ENCODE measurements at regions not wholly inside any gene's neighbourhood (a gene's known extent, or its start where the extent isn't known, plus 50 kb on each side); places are given as distances from the start of the nearest gene placed in this dataset.
"Not testable (repeated sequence)": the region's sequence is repeated elsewhere in the genome, so short reads cannot be mapped to it uniquely, and the experiment has no call there.

GRCh38 chrX:39692796-39693195 lies 405.0 kb downstream of the BCOR start:
- DNase-seq (ENCODE audit: low read depth, low spot score): no peak

- DNase-seq (ENCODE audit: low read depth, low spot score): no peak
Observed at GRCh38 chrX:39693298-39693697, 404.5 kb downstream of the BCOR start.

- not testable (repeated sequence) for DNase-seq (ENCODE audit: low read depth, low spot score)
Observed at GRCh38 chrX:39702636-39703035, 395.1 kb downstream of the BCOR start.

GRCh38 chrX:39703307-39703706 lies 394.5 kb downstream of the BCOR start:
- DNase-seq (ENCODE audit: low read depth, low spot score): no peak

- no peak for DNase-seq (ENCODE audit: low read depth, low spot score)
Observed at GRCh38 chrX:39704590-39704989, 393.2 kb downstream of the BCOR start.

- peak; percentile 18 for DNase-seq (ENCODE audit: low read depth, low spot score)
Observed at GRCh38 chrX:39705290-39705689, 392.5 kb downstream of the BCOR start.

- DNase-seq (ENCODE audit: low read depth, low spot score): no peak
Observed at GRCh38 chrX:39709364-39709763, 388.4 kb downstream of the BCOR start.

- DNase-seq (ENCODE audit: low read depth, low spot score): no peak
Observed at GRCh38 chrX:39709812-39710211, 387.9 kb downstream of the BCOR start.

- no peak for DNase-seq (ENCODE audit: low read depth, low spot score)
Observed at GRCh38 chrX:39710776-39711175, 387.0 kb downstream of the BCOR start.

- DNase-seq (ENCODE audit: low read depth, low spot score): no peak
Observed at GRCh38 chrX:39714471-39714870, 383.3 kb downstream of the BCOR start.

- no peak for DNase-seq (ENCODE audit: low read depth, low spot score)
Observed at GRCh38 chrX:39716401-39716800, 381.4 kb downstream of the BCOR start.

GRCh38 chrX:39716802-39717540 lies 380.8 kb downstream of the BCOR start:
- DNase-seq (ENCODE audit: low read depth, low spot score): no peak

GRCh38 chrX:39718981-39719380 lies 378.8 kb downstream of the BCOR start:
- DNase-seq (ENCODE audit: low read depth, low spot score): no peak

GRCh38 chrX:39720945-39721344 lies 376.8 kb downstream of the BCOR start:
- DNase-seq (ENCODE audit: low read depth, low spot score): no peak

- DNase-seq (ENCODE audit: low read depth, low spot score): no peak
Observed at GRCh38 chrX:39721566-39722279, 376.0 kb downstream of the BCOR start.

GRCh38 chrX:39724544-39724943 lies 373.2 kb downstream of the BCOR start:
- DNase-seq (ENCODE audit: low read depth, low spot score): no peak

GRCh38 chrX:39725114-39725513 lies 372.6 kb downstream of the BCOR start:
- no peak for DNase-seq (ENCODE audit: low read depth, low spot score)

- DNase-seq (ENCODE audit: low read depth, low spot score): no peak
Observed at GRCh38 chrX:39725928-39726619, 371.7 kb downstream of the BCOR start.

GRCh38 chrX:39726771-39727170 lies 371.0 kb downstream of the BCOR start:
- DNase-seq (ENCODE audit: low read depth, low spot score): no peak

- no peak for DNase-seq (ENCODE audit: low read depth, low spot score)
Observed at GRCh38 chrX:39728025-39728424, 369.7 kb downstream of the BCOR start.

- no peak for DNase-seq (ENCODE audit: low read depth, low spot score)
Observed at GRCh38 chrX:39728852-39729598, 368.7 kb downstream of the BCOR start.

All from brain pericyte (primary cell).